Cardiac fibroblast (primary cell): ENCODE measurements at regions not wholly inside any gene's neighbourhood (a gene's known extent, or its start where the extent isn't known, plus 50 kb on each side); places are given as distances from the start of the nearest gene placed in this dataset.

Experiments used
- DNase-seq, 2 donors: peaks; one replicate each; pipeline versions ENCODE4 v3.0.0 to v3.0.0-alpha.2; 2010; ENCODE audit warnings: low read depth in 2 of 2
- H3K4me3 ChIP-seq, 2 donors: replicated peaks in 1 of 2; 1 replicate in 1 of 2; 2 replicates in 1 of 2; pipeline ENCODE4 v1.5.1; 2011; ENCODE audit warnings: low read depth in 2 of 2, low read length in 2 of 2, mild to moderate bottlenecking in 2 of 2, moderate library complexity in 1 of 2
- TF ChIP-seq, protein P1 (sequence below): IDR thresholded peaks from one replicate; pipeline ENCODE4 v1.5.1; 2011; ENCODE audit warnings: low read depth, mild to moderate bottlenecking, low read length, inconsistent platforms

GRCh38 chr4:183783306-183783705 lies 121.8 kb upstream of the STOX2 start:
- H3K4me3 ChIP-seq, result no peak overlapping the region
- TF ChIP-seq, protein P1, sequence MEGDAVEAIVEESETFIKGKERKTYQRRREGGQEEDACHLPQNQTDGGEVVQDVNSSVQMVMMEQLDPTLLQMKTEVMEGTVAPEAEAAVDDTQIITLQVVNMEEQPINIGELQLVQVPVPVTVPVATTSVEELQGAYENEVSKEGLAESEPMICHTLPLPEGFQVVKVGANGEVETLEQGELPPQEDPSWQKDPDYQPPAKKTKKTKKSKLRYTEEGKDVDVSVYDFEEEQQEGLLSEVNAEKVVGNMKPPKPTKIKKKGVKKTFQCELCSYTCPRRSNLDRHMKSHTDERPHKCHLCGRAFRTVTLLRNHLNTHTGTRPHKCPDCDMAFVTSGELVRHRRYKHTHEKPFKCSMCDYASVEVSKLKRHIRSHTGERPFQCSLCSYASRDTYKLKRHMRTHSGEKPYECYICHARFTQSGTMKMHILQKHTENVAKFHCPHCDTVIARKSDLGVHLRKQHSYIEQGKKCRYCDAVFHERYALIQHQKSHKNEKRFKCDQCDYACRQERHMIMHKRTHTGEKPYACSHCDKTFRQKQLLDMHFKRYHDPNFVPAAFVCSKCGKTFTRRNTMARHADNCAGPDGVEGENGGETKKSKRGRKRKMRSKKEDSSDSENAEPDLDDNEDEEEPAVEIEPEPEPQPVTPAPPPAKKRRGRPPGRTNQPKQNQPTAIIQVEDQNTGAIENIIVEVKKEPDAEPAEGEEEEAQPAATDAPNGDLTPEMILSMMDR, result no peak
- DNase-seq, result no peak

DNA sequence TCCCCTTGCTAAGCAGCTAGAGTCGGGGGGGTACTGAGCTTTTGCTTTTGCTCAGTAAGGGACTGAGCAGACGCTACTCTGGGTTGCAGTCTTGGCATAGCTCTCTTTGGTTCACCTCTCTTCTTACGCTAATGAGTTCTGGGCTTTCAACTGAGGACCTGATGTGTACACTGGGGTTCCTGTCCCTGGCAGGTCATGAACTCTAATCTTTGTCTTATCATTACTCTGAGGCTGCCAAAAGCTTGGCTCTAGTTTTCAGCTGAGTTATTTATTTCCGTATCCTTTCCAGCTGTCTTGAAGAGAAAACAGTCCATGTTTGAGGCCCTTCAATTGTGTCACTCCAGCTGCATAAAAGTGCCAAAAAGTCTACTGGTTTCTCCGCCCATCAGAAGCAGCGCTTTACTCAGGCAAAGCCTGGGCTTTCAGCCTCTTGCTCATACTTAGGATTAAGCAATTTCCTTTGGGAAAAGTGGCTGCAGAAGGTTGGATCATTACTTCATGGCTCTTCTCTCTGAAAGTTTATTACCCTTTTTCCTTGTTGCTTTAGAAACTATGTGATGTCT lies 121.0 kb upstream of the STOX2 start:
- H3K4me3 ChIP-seq, result no peak overlapping the region
- DNase-seq, result peak; percentile 74 to 77

DNA sequence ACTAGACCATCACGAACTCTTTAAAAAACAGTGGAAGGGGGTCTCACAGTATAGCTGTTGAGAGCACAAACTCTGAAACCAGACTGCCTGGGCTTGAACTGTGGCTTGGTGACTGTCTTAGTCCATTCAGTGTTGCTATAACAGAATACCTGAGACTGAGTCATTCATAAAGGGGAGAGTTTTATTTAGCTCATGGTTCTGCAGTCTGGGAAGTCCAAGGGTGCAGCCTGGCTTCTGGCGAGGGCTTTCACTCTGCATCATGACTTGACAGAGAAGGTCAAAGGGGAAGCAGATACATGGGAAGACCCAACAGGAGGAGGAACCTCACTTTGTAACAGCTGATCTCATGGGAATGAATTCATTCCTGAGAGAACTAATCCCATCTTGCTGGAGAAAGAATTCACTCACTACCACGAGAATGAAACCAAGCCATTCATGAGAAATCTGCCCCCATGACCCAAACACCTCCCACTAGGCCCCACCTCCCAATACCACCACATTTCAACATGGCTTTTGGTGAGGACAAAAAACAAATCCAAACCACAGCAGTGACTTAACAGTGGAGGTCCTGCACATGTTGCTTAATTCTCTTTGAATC lies 116.7 kb upstream of the STOX2 start:
- no peak for DNase-seq
- TF ChIP-seq, protein P1, result no peak
- H3K4me3 ChIP-seq, result no peak overlapping the region

More for the DNA sequence above, 121.0 kb upstream of the STOX2 start:
- TF ChIP-seq, protein P1, result no peak

DNA sequence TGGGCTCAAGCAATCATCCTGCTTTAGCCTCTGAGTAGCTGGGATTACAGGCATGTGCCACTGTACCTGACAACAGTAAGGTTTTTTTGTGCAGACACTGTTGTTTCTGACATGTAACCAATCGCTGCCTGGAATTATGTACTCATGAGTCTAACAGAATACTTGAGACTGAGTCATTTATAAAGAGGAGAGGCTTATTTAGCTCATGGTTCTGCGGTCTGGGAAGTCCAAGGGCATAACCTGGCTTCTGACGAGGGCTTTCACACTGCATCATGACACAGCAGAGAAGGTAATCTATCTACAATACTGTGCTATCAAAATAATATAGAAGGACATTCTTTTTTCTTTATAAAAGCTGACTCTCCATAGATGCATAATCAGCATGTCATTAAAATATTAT lies 115.5 kb upstream of the STOX2 start:
- no peak for DNase-seq
- TF ChIP-seq, protein P1, result no peak
- no peak overlapping the region for H3K4me3 ChIP-seq

DNA sequence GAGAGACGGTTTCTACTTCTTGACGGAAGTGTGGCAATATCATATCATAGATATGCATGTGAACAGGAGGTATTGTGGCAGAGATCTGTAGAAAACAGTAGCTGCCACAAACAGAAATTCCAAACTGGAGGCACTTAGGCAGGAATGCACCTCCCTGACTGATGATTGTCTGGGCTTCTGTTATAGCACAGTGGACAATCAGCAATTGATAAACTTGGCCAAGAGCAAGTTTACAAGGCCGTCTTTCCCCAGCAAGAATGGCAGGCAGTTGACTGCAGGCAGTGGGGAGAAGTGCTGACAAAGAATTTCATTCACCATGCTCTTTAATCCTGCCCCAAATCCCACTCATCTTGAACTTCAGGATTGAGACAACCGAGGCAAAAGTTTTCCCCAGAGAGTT lies 114.4 kb upstream of the STOX2 start:
- TF ChIP-seq, protein P1, result no peak
- no peak for DNase-seq
- no peak overlapping the region for H3K4me3 ChIP-seq

DNA sequence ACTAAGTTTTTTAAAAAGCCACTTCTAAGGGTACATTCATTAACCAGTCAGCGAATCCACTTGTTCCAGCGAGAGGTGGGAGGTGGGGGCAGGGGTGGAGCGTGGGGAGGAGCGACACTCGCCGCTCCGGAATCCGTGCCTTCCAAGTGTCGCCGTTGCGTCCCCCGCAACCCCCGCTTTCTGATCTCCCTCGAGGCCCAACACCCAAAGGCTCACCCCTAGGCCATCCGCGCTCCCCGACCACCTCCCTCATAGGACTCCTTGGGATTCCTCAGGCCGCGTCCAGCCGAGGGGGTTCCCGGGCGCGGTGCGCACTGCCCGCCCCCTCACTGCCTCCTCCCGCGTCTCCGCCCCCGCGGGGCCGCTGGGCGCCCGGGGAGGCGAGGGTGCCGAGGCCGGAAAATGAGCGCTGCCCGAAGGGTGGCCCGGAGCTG lies 108.1 kb upstream of the STOX2 start:
- no peak overlapping the region for H3K4me3 ChIP-seq
- TF ChIP-seq, protein P1, result no peak
- DNase-seq, result no peak
